ENCODE measurements at regions not wholly inside any gene's neighbourhood (a gene's known extent, or its start where the extent isn't known, plus 50 kb on each side); places are given as distances from the start of the nearest gene placed in this dataset.

GRCh38 chr4:28082686-28083390, 1222.2 kb downstream of the STIM2 start:
- TF ChIP-seq CTCF (IDR thresholded peaks at IDR 0.05) (no peak), POLR2A (IDR thresholded peaks at IDR 0.05) (no peak)

All from body of pancreas (tissue), 4 donors.